Astrocyte (in vitro differentiated cells and primary cell): ENCODE measurements at regions not wholly inside any gene's neighbourhood (a gene's known extent, or its start where the extent isn't known, plus 50 kb on each side); places are given as distances from the start of the nearest gene placed in this dataset.

Experiments
- DNase-seq: peaks from one replicate; pipeline ENCODE4 v3.0.0-alpha.2; 2010; ENCODE audit warnings: low read depth
- FAIRE-seq: peaks from 2 replicates; lab custom pipeline; 2011; peaks lifted over from hg19 to GRCh38; lab: Jason Lieb, UNC
- H2AFZ ChIP-seq: 2 replicates; pipeline ENCODE4 v1.6.0; 2012; ENCODE audit warnings: low read depth, low read length, inconsistent platforms
- H3K27ac ChIP-seq: 2 replicates; pipeline ENCODE4 v1.5.1; 2011; ENCODE audit warnings: low read depth, low read length, inconsistent platforms
- H3K27me3 ChIP-seq: 2 replicates; pipeline ENCODE4 v1.6.0; 2011; ENCODE audit warnings: low read length, inconsistent platforms; ENCODE audit not compliant: insufficient read depth
- H3K36me3 ChIP-seq: 2 replicates; pipeline ENCODE4 v1.5.1; 2011; ENCODE audit warnings: low read length, inconsistent platforms; ENCODE audit not compliant: insufficient read depth
- H3K4me1 ChIP-seq: 2 replicates; pipeline ENCODE4 v1.5.1; 2011; ENCODE audit warnings: low read length, inconsistent platforms; ENCODE audit not compliant: insufficient read depth
- H3K4me2 ChIP-seq: 2 replicates; pipeline ENCODE4 v1.6.0; 2012; ENCODE audit warnings: low read length, inconsistent platforms
- H3K4me3 ChIP-seq: 2 replicates; pipeline ENCODE4 v1.5.1; 2011; ENCODE audit warnings: low read depth, mild to moderate bottlenecking, low read length, inconsistent platforms; ENCODE audit not compliant: insufficient read depth
- H3K79me2 ChIP-seq: 2 replicates; pipeline ENCODE4 v1.6.0; 2012; ENCODE audit warnings: mild to moderate bottlenecking, low read length, inconsistent platforms; ENCODE audit not compliant: insufficient read depth
- H3K9ac ChIP-seq: 2 replicates; pipeline ENCODE4 v1.6.0; 2012; ENCODE audit warnings: mild to moderate bottlenecking, low read length, inconsistent platforms
- H3K9me3 ChIP-seq: 2 replicates; pipeline ENCODE4 v1.5.1; 2012; ENCODE audit warnings: low read depth, mild to moderate bottlenecking, low read length, inconsistent platforms; ENCODE audit not compliant: insufficient read depth
- H4K20me1 ChIP-seq: 2 replicates; pipeline ENCODE4 v1.6.0; 2012; ENCODE audit warnings: low read length, inconsistent platforms; ENCODE audit not compliant: insufficient read depth
- H3K27ac Mint-ChIP-seq: one replicate; pipeline ENCODE4 v1.8.0; 2021; ENCODE audit warnings: mild to moderate bottlenecking, mixed read lengths; ENCODE audit not compliant: unreplicated experiment
- H3K27me3 Mint-ChIP-seq: one replicate; pipeline ENCODE4 v1.8.0; 2021; ENCODE audit warnings: low read depth, mixed read lengths; ENCODE audit not compliant: unreplicated experiment
- H3K36me3 Mint-ChIP-seq: one replicate; pipeline ENCODE4 v1.8.0; 2021; ENCODE audit warnings: low read depth, mixed read lengths; ENCODE audit not compliant: unreplicated experiment
- H3K4me1 Mint-ChIP-seq: one replicate; pipeline ENCODE4 v1.8.0; 2021; ENCODE audit warnings: low read depth, mixed read lengths; ENCODE audit not compliant: unreplicated experiment
- H3K4me3 Mint-ChIP-seq: one replicate; pipeline ENCODE4 v1.8.0; 2021; ENCODE audit warnings: mild to moderate bottlenecking, moderate library complexity, mixed read lengths; ENCODE audit not compliant: unreplicated experiment
- H3K9me3 Mint-ChIP-seq: one replicate; pipeline ENCODE4 v1.8.0; 2021; ENCODE audit warnings: mild to moderate bottlenecking, mixed read lengths; ENCODE audit not compliant: unreplicated experiment
- CTCF ChIP-seq: IDR thresholded peaks from 2 replicates; pipeline ENCODE4 v1.5.1; 2011; ENCODE audit warnings: low read depth, mild to moderate bottlenecking, inconsistent platforms, low read length, moderate library complexity; ENCODE audit not compliant: insufficient read depth
- EZH2 ChIP-seq: IDR thresholded peaks from 2 replicates; pipeline ENCODE4 v1.6.1; 2012; ENCODE audit warnings: mild to moderate bottlenecking, low read length, inconsistent platforms; ENCODE audit not compliant: insufficient read depth

DNA sequence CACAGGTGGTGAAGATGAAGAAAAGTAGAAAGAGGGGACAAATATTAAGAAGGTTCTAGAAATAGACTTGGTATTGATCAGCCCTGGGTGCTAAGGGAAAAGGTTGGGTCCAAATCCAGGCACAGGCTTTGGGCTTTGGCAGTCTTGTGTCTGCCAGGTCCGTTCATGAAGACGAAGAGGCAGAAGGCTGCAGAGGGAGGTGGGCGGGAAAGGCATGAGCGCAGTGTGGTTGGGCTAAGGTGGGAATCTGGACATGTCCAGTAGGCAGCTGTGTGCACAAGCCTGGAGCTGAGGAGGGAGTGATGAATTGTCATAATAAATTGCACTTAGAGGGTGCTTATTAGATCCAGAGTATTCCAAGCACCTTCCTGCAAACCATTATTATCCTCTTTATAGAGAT lies 105.7 kb upstream of the TEX51 start:
- no peak overlapping the region for H3K27ac ChIP-seq
- H3K27ac Mint-ChIP-seq: no peak overlapping the region
- H3K4me1 Mint-ChIP-seq: peaks cover 2% of the 10 kb centered on the region
- H3K4me1 ChIP-seq: no peaks in the 10 kb centered on the region
- no peaks in the 10 kb centered on the region for H3K36me3 ChIP-seq
- FAIRE-seq: no peak
- H3K4me3 ChIP-seq: no peak overlapping the region
- no peaks in the 10 kb centered on the region for H3K9me3 ChIP-seq
- H3K79me2 ChIP-seq: no peaks in the 10 kb centered on the region
- no peaks in the 10 kb centered on the region for H4K20me1 ChIP-seq
- no peak for TF ChIP-seq CTCF
- TF ChIP-seq EZH2: no peak
- no peak for DNase-seq
- H3K9me3 Mint-ChIP-seq: peaks cover under 1% of the 10 kb centered on the region
- H3K27me3 Mint-ChIP-seq: peaks cover 43% of the 10 kb centered on the region
- H3K36me3 Mint-ChIP-seq: no peaks in the 10 kb centered on the region
- no peaks in the 10 kb centered on the region for H3K27me3 ChIP-seq
- H3K4me2 ChIP-seq: no peak overlapping the region
- H3K9ac ChIP-seq: no peak overlapping the region
- no peak overlapping the region for H2AFZ ChIP-seq
- H3K4me3 Mint-ChIP-seq: no peak overlapping the region

GRCh38 chr2:126793885-126794613 lies 104.6 kb upstream of the TEX51 start:
- H4K20me1 ChIP-seq: no peaks in the 10 kb centered on the region
- no peak overlapping the region for H3K4me2 ChIP-seq
- FAIRE-seq: no peak
- H3K27me3 ChIP-seq: no peaks in the 10 kb centered on the region
- no peak overlapping the region for H2AFZ ChIP-seq
- H3K27me3 Mint-ChIP-seq: peaks cover 42% of the 10 kb centered on the region
- H3K27ac Mint-ChIP-seq: no peak overlapping the region
- no peaks in the 10 kb centered on the region for H3K36me3 ChIP-seq
- H3K79me2 ChIP-seq: no peaks in the 10 kb centered on the region
- no peak overlapping the region for H3K4me3 ChIP-seq
- no peak overlapping the region for H3K4me3 Mint-ChIP-seq
- no peaks in the 10 kb centered on the region for H3K36me3 Mint-ChIP-seq
- no peaks in the 10 kb centered on the region for H3K4me1 ChIP-seq
- TF ChIP-seq EZH2 (no peak), CTCF (no peak)
- no peaks in the 10 kb centered on the region for H3K9me3 ChIP-seq
- H3K9ac ChIP-seq: no peak overlapping the region
- peaks cover 2% of the 10 kb centered on the region for H3K4me1 Mint-ChIP-seq
- peaks cover 2% of the 10 kb centered on the region for H3K9me3 Mint-ChIP-seq
- no peak overlapping the region for H3K27ac ChIP-seq
- no peak for DNase-seq

GRCh38 chr2:126795656-126796055 lies 103.0 kb upstream of the TEX51 start:
- H3K9ac ChIP-seq: no peak overlapping the region
- no peak overlapping the region for H2AFZ ChIP-seq

More at GRCh38 chr2:126795656-126796055, 103.0 kb upstream of the TEX51 start:
- FAIRE-seq (no peak), DNase-seq (no peak)
- Histone ChIP-seq H3K4me3 (no peak overlapping the region), H3K4me1 (no peaks in the 10 kb centered on the region), H3K4me2 (no peak overlapping the region), H4K20me1 (no peaks in the 10 kb centered on the region), H3K79me2 (no peaks in the 10 kb centered on the region), H3K27me3 (no peaks in the 10 kb centered on the region), H3K36me3 (no peaks in the 10 kb centered on the region), H3K9me3 (no peaks in the 10 kb centered on the region), H3K27ac (no peak overlapping the region)
- Mint-ChIP-seq H3K36me3 (no peaks in the 10 kb centered on the region), H3K27ac (no peak overlapping the region), H3K4me3 (no peak overlapping the region), H3K4me1 (peaks cover 2% of the 10 kb centered on the region), H3K9me3 (peaks cover 2% of the 10 kb centered on the region), H3K27me3 (peaks cover 38% of the 10 kb centered on the region)
- TF ChIP-seq CTCF: no peak
- TF ChIP-seq EZH2: no peak
